Ovary (tissue), 3 donors: ENCODE measurements at regions not wholly inside any gene's neighbourhood (a gene's known extent, or its start where the extent isn't known, plus 50 kb on each side); places are given as distances from the start of the nearest gene placed in this dataset.
"Not testable (repeated sequence)": the region's sequence is repeated elsewhere in the genome, so short reads cannot be mapped to it uniquely, and the experiment has no call there.

Experiments used
- EP300 ChIP-seq: sonication (generic); formaldehyde crosslinking; IDR thresholded peaks from one replicate; pipeline ENCODE4 v1.6.1; 2017; ENCODE audit warnings: antibody characterized with exemption
- POLR2A ChIP-seq: fragments of 450-650 bp; IDR thresholded peaks from one replicate; pipeline ENCODE4 v1.6.1; 2017; ENCODE audit warnings: antibody characterized with exemption, mild to moderate bottlenecking, moderate library complexity
- TF ChIP-seq, protein P1 (sequence below), 3 donors: fragments of 450-650 bp in 2 of 3; fragments of 200-600 bp in 1 of 3; IDR thresholded peaks; one replicate each; pipeline versions ENCODE4 v1.5.1 to v1.8.0; 2016 to 2022; ENCODE audit warnings: antibody characterized with exemption in 3 of 3, mild to moderate bottlenecking in 1 of 3
- donor health status: DM: no; HTN: no; CAD: no.

GRCh38 chr15:62657501-62657900 is 385.0 kb upstream of the TPM1 start:
- TF ChIP-seq, protein P1, sequence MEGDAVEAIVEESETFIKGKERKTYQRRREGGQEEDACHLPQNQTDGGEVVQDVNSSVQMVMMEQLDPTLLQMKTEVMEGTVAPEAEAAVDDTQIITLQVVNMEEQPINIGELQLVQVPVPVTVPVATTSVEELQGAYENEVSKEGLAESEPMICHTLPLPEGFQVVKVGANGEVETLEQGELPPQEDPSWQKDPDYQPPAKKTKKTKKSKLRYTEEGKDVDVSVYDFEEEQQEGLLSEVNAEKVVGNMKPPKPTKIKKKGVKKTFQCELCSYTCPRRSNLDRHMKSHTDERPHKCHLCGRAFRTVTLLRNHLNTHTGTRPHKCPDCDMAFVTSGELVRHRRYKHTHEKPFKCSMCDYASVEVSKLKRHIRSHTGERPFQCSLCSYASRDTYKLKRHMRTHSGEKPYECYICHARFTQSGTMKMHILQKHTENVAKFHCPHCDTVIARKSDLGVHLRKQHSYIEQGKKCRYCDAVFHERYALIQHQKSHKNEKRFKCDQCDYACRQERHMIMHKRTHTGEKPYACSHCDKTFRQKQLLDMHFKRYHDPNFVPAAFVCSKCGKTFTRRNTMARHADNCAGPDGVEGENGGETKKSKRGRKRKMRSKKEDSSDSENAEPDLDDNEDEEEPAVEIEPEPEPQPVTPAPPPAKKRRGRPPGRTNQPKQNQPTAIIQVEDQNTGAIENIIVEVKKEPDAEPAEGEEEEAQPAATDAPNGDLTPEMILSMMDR (IDR thresholded peaks at IDR 0.05), result not testable (repeated sequence)
- not testable (repeated sequence) for TF ChIP-seq EP300, POLR2A
